ENCODE measurements at regions not wholly inside any gene's neighbourhood (a gene's known extent, or its start where the extent isn't known, plus 50 kb on each side); places are given as distances from the start of the nearest gene placed in this dataset.

- intact Hi-C loops (cut with micrococcal nuclease), result no loop called here
- dilution Hi-C loops (cut with HindIII; ENCODE audit: low sequenced_read_pairs, unreplicated experiment), result no loop called here
- Histone ChIP-seq H2AK5ac (ENCODE audit: low read depth, low read length) (no peak overlapping the region), H4K5ac (ENCODE audit: low read depth, low read length) (no peak overlapping the region), H3K56ac (ENCODE audit: extremely low read depth, insufficient read depth, low read length) (no peak overlapping the region), H2BK20ac (ENCODE audit: low read depth, low read length) (no peak overlapping the region), H3K14ac (replicated peaks; ENCODE audit: low read depth, low read length) (no peak overlapping the region), H3K4me2 (ENCODE audit: low read depth, low read length) (no peak overlapping the region), H4K8ac (ENCODE audit: low read depth in 2 of 2, low read length in 2 of 2) (no peak overlapping the region), H3K18ac (ENCODE audit: low read depth, low read length) (no peak overlapping the region), H2AK9ac (replicated peaks; ENCODE audit: low read depth, low read length, poor library complexity) (no peak overlapping the region), H3K27ac (ENCODE audit: insufficient read depth, low read length) (no peak overlapping the region), H4K20me1 (ENCODE audit: insufficient read depth, low read length) (no peaks in the 10 kb centered on the region), H2BK15ac (ENCODE audit: low read depth, low read length) (no peak overlapping the region), H2BK5ac (ENCODE audit: low read depth, low read length, poor library complexity, severe bottlenecking) (no peak overlapping the region), H3K4me1 (ENCODE audit: control insufficient read depth, insufficient read depth, low read length) (no peaks in the 10 kb centered on the region), H3K9me1 (ENCODE audit: insufficient read depth, low read length) (no peaks in the 10 kb centered on the region), H3K4me3 (ENCODE audit: insufficient read depth, low read depth, low read length) (no peak overlapping the region), H3K23ac (ENCODE audit: low read depth, low read length) (no peak overlapping the region), H3K36me3 (ENCODE audit: control insufficient read depth, insufficient read depth, low read length) (no peaks in the 10 kb centered on the region), H3K4ac (ENCODE audit: low read depth, low read length) (no peak overlapping the region), H2AFZ (replicated peaks; ENCODE audit: low read length, poor library complexity) (no peak overlapping the region), H3K27me3 (ENCODE audit: control insufficient read depth, insufficient read depth, low read length) (no peaks in the 10 kb centered on the region), H3K9me3 (ENCODE audit: control insufficient read depth, insufficient read depth, low read length) (peaks cover 54% of the 10 kb centered on the region), H2BK120ac (ENCODE audit: low read depth, low read length) (no peak overlapping the region), H4K91ac (ENCODE audit: insufficient read depth, low read depth, low read length) (no peak overlapping the region), H3K79me1 (ENCODE audit: low read depth in 1 of 2, low read length in 2 of 2) (no peaks in the 10 kb centered on the region), H3K9ac (ENCODE audit: low read depth, low read length) (no peak overlapping the region)
- WGBS, 2 experiments (ENCODE audit: extremely low coverage in 2 of 2, insufficient read length in 1 of 2), result no CpG with 5 or more reads among the region's 2 CpGs
- TF ChIP-seq RCOR1 (IDR thresholded peaks at IDR 0.05; ENCODE audit: insufficient replicate concordance, low read length), result no peak
- no peak for TF ChIP-seq CEBPB (IDR thresholded peaks at IDR 0.05; ENCODE audit: low read depth, low read length)
- TF ChIP-seq MXI1 (IDR thresholded peaks at IDR 0.05; ENCODE audit: borderline replicate concordance, low read depth, low read length), result no peak
- no peak for TF ChIP-seq ELK1 (IDR thresholded peaks at IDR 0.05; ENCODE audit: borderline replicate concordance, low read depth, low read length)
- no peak for TF ChIP-seq RFX5 (IDR thresholded peaks at IDR 0.05; ENCODE audit: low read depth, low read length)
- no peak for TF ChIP-seq USF2 (IDR thresholded peaks at IDR 0.05; ENCODE audit: low read depth, low read length)
- no peak for DNase-seq
- ATAC-seq (ENCODE audit: low read depth), result no peak
- in situ Hi-C loops (cut with MboI; ENCODE audit: low sequenced_read_pairs), result no loop called here
- POLR2A ChIA-PET (ENCODE audit: unreplicated experiment), result no interaction called here
- CTCF ChIA-PET, result no interaction called here
- no TSS peak for BruUV-seq (replicated peaks)
These were observed 400.2 kb downstream of the BCL11B start for GRCh38 chr14:98871796-98872195.

Data from IMR-90 (cell line).